GM23338 (cell line): ENCODE measurements at regions not wholly inside any gene's neighbourhood (a gene's known extent, or its start where the extent isn't known, plus 50 kb on each side); places are given as distances from the start of the nearest gene placed in this dataset.

Experiments
- ATAC-seq: fragments of 200-7000 bp; cut with Tn5 transposase; 3 replicates; pipeline ENCODE4 v1.9.1; 2020
- DNase-seq: peaks from one replicate; pipeline ENCODE4 v3.0.0-alpha.2; 2015; ENCODE audit warnings: low spot score
- H2AFZ ChIP-seq: fragments of 200-600 bp; sonication (generic); 2 replicates; pipeline ENCODE4 v1.8.0; 2016; ENCODE audit warnings: antibody characterized with exemption, mild to moderate bottlenecking, moderate library complexity
- H3F3A ChIP-seq: fragments of 200-600 bp; sonication (generic); replicated peaks from 2 replicates; pipeline ENCODE4 v1.8.0; 2017; ENCODE audit warnings: antibody characterized with exemption, mixed run types, low read depth
- H3K27ac ChIP-seq: fragments of 200-600 bp; sonication (generic); 2 replicates; pipeline ENCODE4 v1.6.1; 2016; ENCODE audit warnings: low read depth
- H3K27me3 ChIP-seq: fragments of 200-600 bp; sonication (generic); 2 replicates; pipeline ENCODE4 v1.8.0; 2016; ENCODE audit warnings: mild to moderate bottlenecking, mixed run types, moderate library complexity; ENCODE audit not compliant: insufficient read depth
- H3K36me3 ChIP-seq: fragments of 200-600 bp; sonication (generic); 2 replicates; pipeline ENCODE4 v1.8.0; 2016; ENCODE audit warnings: mild to moderate bottlenecking; ENCODE audit not compliant: insufficient read depth
- H3K4me1 ChIP-seq: fragments of 200-600 bp; sonication (generic); 2 replicates; pipeline ENCODE4 v1.8.0; 2016; ENCODE audit warnings: mild to moderate bottlenecking, moderate library complexity; ENCODE audit not compliant: insufficient read depth
- H3K4me2 ChIP-seq: fragments of 200-600 bp; sonication (generic); 2 replicates; pipeline ENCODE4 v1.7.1; 2017; ENCODE audit warnings: mixed run types
- H3K4me3 ChIP-seq: fragments of 200-600 bp; sonication (generic); 2 replicates; pipeline ENCODE4 v1.6.1; 2016; ENCODE audit warnings: mixed run types
- H3K79me2 ChIP-seq: fragments of 200-600 bp; sonication (generic); replicated peaks from 2 replicates; pipeline ENCODE4 v1.8.0; 2017; ENCODE audit warnings: mild to moderate bottlenecking; ENCODE audit not compliant: insufficient read depth
- H3K9me2 ChIP-seq: fragments of 200-600 bp; sonication (generic); 2 replicates; pipeline ENCODE4 v1.8.0; 2017; ENCODE audit not compliant: insufficient read depth
- H4K20me1 ChIP-seq: fragments of 200-600 bp; sonication (generic); replicated peaks from 2 replicates; pipeline ENCODE4 v1.8.0; 2017; ENCODE audit warnings: mild to moderate bottlenecking; ENCODE audit not compliant: insufficient read depth
- H3K27ac Mint-ChIP-seq: 2 replicates; pipeline ENCODE4 v1.8.0; 2020; ENCODE audit warnings: inconsistent platforms, mild to moderate bottlenecking, moderate library complexity, mixed read lengths
- H3K27me3 Mint-ChIP-seq: 3 replicates; pipeline ENCODE4 v1.8.0; 2022; ENCODE audit warnings: low read depth, mild to moderate bottlenecking, moderate library complexity, mixed read lengths, inconsistent platforms; ENCODE audit not compliant: insufficient read depth, poor library complexity
- H3K36me3 Mint-ChIP-seq: 3 replicates; pipeline ENCODE4 v1.8.0; 2021; ENCODE audit warnings: low read depth, mild to moderate bottlenecking, inconsistent platforms, moderate library complexity, mixed read lengths
- H3K4me1 Mint-ChIP-seq: 3 replicates; pipeline ENCODE4 v1.8.0; 2020; ENCODE audit warnings: mild to moderate bottlenecking, inconsistent platforms, mixed read lengths
- H3K4me3 Mint-ChIP-seq: 3 replicates; pipeline ENCODE4 v1.8.0; 2021; ENCODE audit warnings: moderate library complexity, mild to moderate bottlenecking, inconsistent platforms, mixed read lengths
- H3K9me3 Mint-ChIP-seq: 3 replicates; pipeline ENCODE4 v1.8.0; 2020; ENCODE audit warnings: moderate library complexity, mild to moderate bottlenecking, inconsistent platforms, mixed read lengths
- CTCF ChIP-seq, 2 experiments: fragments of 200-600 bp in 1 of 2; sonication (generic) in 1 of 2; conservative IDR thresholded peaks; 2 replicates each; pipeline versions ENCODE4 v1.5.1 to v1.6.1; 2016 to 2017; ENCODE audit warnings: antibody characterized with exemption in 2 of 2, low read depth in 2 of 2, mild to moderate bottlenecking in 2 of 2, moderate library complexity in 1 of 2
- ETS1 ChIP-seq: IDR thresholded peaks from 2 replicates; pipeline ENCODE4 v1.6.1; 2016; ENCODE audit warnings: antibody characterized with exemption
- EZH2phosphoT487 ChIP-seq: fragments of 200-600 bp; sonication (generic); IDR thresholded peaks from one replicate; pipeline ENCODE4 v1.8.1; 2018; ENCODE audit warnings: antibody characterized with exemption; ENCODE audit not compliant: unreplicated experiment
- JUNB ChIP-seq: IDR thresholded peaks from one replicate; pipeline ENCODE4 v1.6.1; 2016; ENCODE audit warnings: antibody characterized with exemption; ENCODE audit not compliant: unreplicated experiment
- NANOG ChIP-seq: IDR thresholded peaks from 2 replicates; pipeline ENCODE4 v1.6.1; 2016; ENCODE audit warnings: antibody characterized with exemption, borderline replicate concordance
- POLR2AphosphoS5 ChIP-seq: IDR thresholded peaks from 2 replicates; pipeline ENCODE4 v1.6.1; 2016; ENCODE audit warnings: antibody characterized with exemption, low read depth
- REST ChIP-seq: IDR thresholded peaks from one replicate; pipeline ENCODE4 v1.6.1; 2018; ENCODE audit warnings: antibody characterized with exemption; ENCODE audit not compliant: unreplicated experiment
- STAT1 ChIP-seq: IDR thresholded peaks from one replicate; pipeline ENCODE4 v1.6.1; 2016; ENCODE audit warnings: antibody characterized with exemption; ENCODE audit not compliant: unreplicated experiment
- ZNF114 ChIP-seq: fragments of 250-450 bp; sonication (Bioruptor Pico); IDR thresholded peaks from 2 replicates; pipeline ENCODE4 v1.5.0; 2020; ENCODE audit warnings: mild to moderate bottlenecking, moderate library complexity

DNA sequence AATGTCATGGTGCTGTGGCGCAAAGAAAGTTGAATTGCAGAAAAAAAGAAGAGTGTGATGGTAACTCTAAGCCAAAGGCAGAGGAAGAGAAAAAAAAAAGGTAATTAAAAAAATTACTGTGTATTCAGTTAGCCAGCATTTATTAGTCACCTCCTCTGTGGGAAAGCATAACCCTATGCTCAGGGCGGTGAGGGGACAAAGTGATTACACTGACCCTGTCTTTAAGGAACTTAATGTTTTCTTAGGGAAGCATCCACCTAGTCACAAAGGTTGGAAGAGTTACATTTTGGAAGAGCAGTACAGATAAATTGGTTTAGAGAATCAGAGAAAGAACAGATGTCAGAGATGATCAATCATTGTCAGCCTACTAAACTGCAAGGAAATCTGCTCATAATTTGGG, 410.3 kb downstream of the CDH11 start:
- no peak for DNase-seq
- Mint-ChIP-seq H3K27ac (no peak overlapping the region), H3K4me3 (no peak overlapping the region), H3K4me1 (peaks cover 6% of the 10 kb centered on the region; the same call in 2 of the 3 replicates), H3K36me3 (no peaks in the 10 kb centered on the region), H3K9me3 (no peaks in the 10 kb centered on the region; the same call in 2 of the 3 replicates), H3K27me3 (peaks cover 2% of the 10 kb centered on the region)
- ATAC-seq: no peak
- Histone ChIP-seq H3K27ac (no peak overlapping the region), H3K4me2 (no peak overlapping the region), H3K4me1 (no peaks in the 10 kb centered on the region; the same call in 1 of the 2 replicates), H3K4me3 (no peak overlapping the region), H2AFZ (peak overlapping the region; percentile 63; the same call in 1 of the 2 replicates), H3K27me3 (no peaks in the 10 kb centered on the region), H3K79me2 (no peaks in the 10 kb centered on the region), H4K20me1 (no peaks in the 10 kb centered on the region), H3K9me2 (no peaks in the 10 kb centered on the region), H3F3A (no peaks in the 10 kb centered on the region), H3K36me3 (no peaks in the 10 kb centered on the region)
- no peak for TF ChIP-seq EZH2phosphoT487
- no peak for TF ChIP-seq STAT1
- TF ChIP-seq ETS1: no peak
- no peak for TF ChIP-seq NANOG

DNA sequence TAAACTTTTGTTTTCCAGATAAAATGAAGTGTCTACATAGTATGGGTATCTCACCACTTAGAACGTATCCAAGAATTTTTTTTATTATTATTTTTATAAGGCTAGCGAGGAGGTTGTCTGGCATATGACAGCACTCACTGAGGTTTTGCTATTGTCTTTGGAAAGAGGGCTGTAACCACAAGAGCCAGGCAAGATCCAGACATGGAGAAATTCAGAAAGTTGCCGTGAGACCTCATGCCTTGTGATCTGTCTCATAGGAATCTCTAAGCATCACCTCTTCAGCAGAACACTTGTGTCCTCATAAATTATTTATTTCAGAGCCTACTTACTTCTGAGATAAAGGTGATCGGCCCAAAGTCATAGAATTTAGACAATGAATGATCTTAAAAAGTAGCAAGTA, 410.8 kb downstream of the CDH11 start:
- no peaks in the 10 kb centered on the region for H3F3A ChIP-seq
- ATAC-seq (no peak), DNase-seq (no peak)
- no peak overlapping the region for H3K4me3 ChIP-seq
- peak overlapping the region; percentile 63; the same call in 1 of the 2 replicates for H2AFZ ChIP-seq
- Mint-ChIP-seq H3K4me1 (peaks cover under 1% of the 10 kb centered on the region; the same call in 2 of the 3 replicates), H3K4me3 (no peak overlapping the region), H3K27me3 (peaks cover 2% of the 10 kb centered on the region), H3K36me3 (no peaks in the 10 kb centered on the region), H3K27ac (no peak overlapping the region), H3K9me3 (no peaks in the 10 kb centered on the region; the same call in 2 of the 3 replicates)
- no peaks in the 10 kb centered on the region; the same call in 1 of the 2 replicates for H3K4me1 ChIP-seq
- H3K4me2 ChIP-seq: no peak overlapping the region
- no peaks in the 10 kb centered on the region for H3K27me3 ChIP-seq
- H3K36me3 ChIP-seq: no peaks in the 10 kb centered on the region
- no peaks in the 10 kb centered on the region for H3K9me2 ChIP-seq
- TF ChIP-seq ZNF114 (CRISPR knock-in tag): no peak
- TF ChIP-seq POLR2AphosphoS5: no peak
- H3K27ac ChIP-seq: no peak overlapping the region
- H3K79me2 ChIP-seq: no peaks in the 10 kb centered on the region
- H4K20me1 ChIP-seq: no peaks in the 10 kb centered on the region

DNA sequence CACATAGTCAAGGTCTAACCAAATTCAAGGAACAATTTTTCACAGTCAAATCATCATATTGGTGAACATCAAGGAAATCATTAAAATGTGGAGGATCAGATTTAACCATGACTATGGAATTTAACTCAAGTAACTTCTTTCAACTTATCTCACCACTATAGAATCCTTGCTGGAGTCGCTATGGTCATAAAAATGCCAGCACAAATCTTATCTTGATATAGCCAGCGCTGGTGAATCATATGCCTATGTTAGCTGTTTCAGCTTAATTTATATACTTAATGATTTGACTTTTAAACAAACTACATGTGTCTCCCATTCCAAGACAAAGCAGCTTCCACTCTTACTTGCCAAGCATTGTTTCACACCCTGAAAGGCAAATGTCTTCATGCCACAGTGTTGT, 416.4 kb downstream of the CDH11 start:
- no peak for ATAC-seq
- Histone ChIP-seq H3K27ac (no peak overlapping the region), H3K4me2 (no peak overlapping the region), H2AFZ (no peak overlapping the region), H3K79me2 (no peaks in the 10 kb centered on the region), H3K36me3 (no peaks in the 10 kb centered on the region), H3K4me3 (no peak overlapping the region), H3K9me2 (no peaks in the 10 kb centered on the region), H3K27me3 (no peaks in the 10 kb centered on the region), H4K20me1 (no peaks in the 10 kb centered on the region), H3K4me1 (no peaks in the 10 kb centered on the region), H3F3A (no peaks in the 10 kb centered on the region)
- H3K27ac Mint-ChIP-seq: no peak overlapping the region
- H3K4me1 Mint-ChIP-seq: no peaks in the 10 kb centered on the region
- no peaks in the 10 kb centered on the region for H3K27me3 Mint-ChIP-seq
- no peaks in the 10 kb centered on the region for H3K9me3 Mint-ChIP-seq
- no peak for DNase-seq
- H3K36me3 Mint-ChIP-seq: no peaks in the 10 kb centered on the region
- H3K4me3 Mint-ChIP-seq: no peak overlapping the region
- TF ChIP-seq CTCF (conservative IDR thresholded peaks at IDR 0.05; ENCODE audit: low read depth in 2 of 2): no peak
- TF ChIP-seq REST: no peak
- no peak for TF ChIP-seq POLR2AphosphoS5
- no peak for TF ChIP-seq STAT1
- no peak for TF ChIP-seq ZNF114 (CRISPR knock-in tag)
- TF ChIP-seq JUNB: no peak
- TF ChIP-seq ETS1: no peak
- TF ChIP-seq EZH2phosphoT487: no peak
